PC-3 (cell line): ENCODE measurements at regions not wholly inside any gene's neighbourhood (a gene's known extent, or its start where the extent isn't known, plus 50 kb on each side); places are given as distances from the start of the nearest gene placed in this dataset.
"Not testable (repeated sequence)": the region's sequence is repeated elsewhere in the genome, so short reads cannot be mapped to it uniquely, and the experiment has no call there.

ENCODE experiments used
- CTCF ChIP-seq: fragments of 300-600 bp; sonication (generic); conservative IDR thresholded peaks from 2 replicates; pipeline ENCODE4 v1.5.1; 2017; ENCODE audit warnings: antibody characterized with exemption, low read depth, mild to moderate bottlenecking, low read length
- EZH2 ChIP-seq: fragments of 300-600 bp; sonication (generic); IDR thresholded peaks from one replicate; pipeline ENCODE4 v1.6.1; 2017; ENCODE audit warnings: antibody characterized with exemption, mild to moderate bottlenecking, low read length; ENCODE audit not compliant: unreplicated experiment
- EZH2phosphoT487 ChIP-seq: fragments of 300-600 bp; sonication (generic); IDR thresholded peaks from 2 replicates; pipeline ENCODE4 v1.6.1; 2018; ENCODE audit warnings: mild to moderate bottlenecking, antibody characterized with exemption, low read length, borderline replicate concordance

- TF ChIP-seq CTCF, EZH2phosphoT487, EZH2: not testable (repeated sequence)
Observed at GRCh38 chr15:30262142-30262460, 127.2 kb downstream of the GOLGA8T start.
